ENCODE measurements at regions not wholly inside any gene's neighbourhood (a gene's known extent, or its start where the extent isn't known, plus 50 kb on each side); places are given as distances from the start of the nearest gene placed in this dataset.
A peak's percentile ranks its signal among the peaks of the same experiment; 100 is the strongest.

- no peak overlapping the region for H3K27ac ChIP-seq
- ATAC-seq (replicated peaks in 6 of 8), result no peak
- H3K4me3 ChIP-seq, result no peak overlapping the region
- H3K4me1 ChIP-seq (replicated peaks in 1 of 2), result peaks cover 0 to 25% of the 10 kb centered on the region in 2 donors
- in situ Hi-C loops (cut with MboI; ENCODE audit: low pct_unique_long_range_greater_than_20kb in 2 of 9, low sequenced_read_pairs in 9 of 9, unreplicated experiment in 9 of 9), result no loop called here
- 14 to 87% (median 55%) methylated on average over 1 to 11 of the region's 14 CpGs; no CpG with 5 or more reads in 1 of the 10 experiments for WGBS, 10 experiments
Measured at GRCh38 chr5:3789519-3790193, 194.0 kb downstream of the IRX1 start.

- Histone ChIP-seq H3K4me1 (replicated peaks in 1 of 2) (peaks cover 0 to 6% of the 10 kb centered on the region in 2 donors), H3K27ac (no peak overlapping the region), H3K4me3 (no peak overlapping the region)
- ATAC-seq (replicated peaks in 6 of 8), result no peak
- WGBS, 10 experiments, result 0 to 100% (median 89%) methylated on average over 1 of the region's 1 CpG; no CpG with 5 or more reads in 3 of the 10 experiments
- in situ Hi-C loops (cut with MboI; ENCODE audit: low pct_unique_long_range_greater_than_20kb in 2 of 9, low sequenced_read_pairs in 9 of 9, unreplicated experiment in 9 of 9), result no loop called here
Measured at GRCh38 chr5:3793162-3793561, 197.5 kb downstream of the IRX1 start.

- Histone ChIP-seq H3K27ac (no peak overlapping the region), H3K4me1 (replicated peaks in 1 of 2) (peaks cover 0 to 2% of the 10 kb centered on the region in 2 donors), H3K4me3 (no peak overlapping the region)
- WGBS, 10 experiments, result 0 to 100% (median 67%) methylated on average over 1 of the region's 1 CpG; no CpG with 5 or more reads in 7 of the 10 experiments
- in situ Hi-C loops (cut with MboI; ENCODE audit: low pct_unique_long_range_greater_than_20kb in 2 of 9, low sequenced_read_pairs in 9 of 9, unreplicated experiment in 9 of 9), result no loop called here
- ATAC-seq (replicated peaks in 6 of 8), result no peak
Measured at GRCh38 chr5:3794611-3795010, 199.0 kb downstream of the IRX1 start.

- Histone ChIP-seq H3K4me3 (no peak overlapping the region), H3K27ac (no peak overlapping the region), H3K4me1 (replicated peaks in 1 of 2) (peaks cover 0 to 2% of the 10 kb centered on the region in 2 donors)
- in situ Hi-C loops (cut with MboI; ENCODE audit: low pct_unique_long_range_greater_than_20kb in 2 of 9, low sequenced_read_pairs in 9 of 9, unreplicated experiment in 9 of 9), result no loop called here
- no peak for ATAC-seq (replicated peaks in 6 of 8)
- 40 to 100% (median 78%) methylated on average over 1 to 2 of the region's 3 CpGs; no CpG with 5 or more reads in 6 of the 10 experiments for WGBS, 10 experiments
Measured at GRCh38 chr5:3796736-3797135, 201.1 kb downstream of the IRX1 start.

GRCh38 chr5:3801967-3802366 is 206.3 kb downstream of the IRX1 start:
- H3K4me3 ChIP-seq, result no peak overlapping the region
- ATAC-seq (replicated peaks in 6 of 8), result no peak
- 0 to 100% (median 6%) methylated on average over 1 to 2 of the region's 2 CpGs; no CpG with 5 or more reads in 7 of the 10 experiments for WGBS, 10 experiments
- H3K27ac ChIP-seq, result no peak overlapping the region
- no peaks in the 10 kb centered on the region for H3K4me1 ChIP-seq (replicated peaks in 1 of 2)
- in situ Hi-C loops (cut with MboI; ENCODE audit: low pct_unique_long_range_greater_than_20kb in 2 of 9, low sequenced_read_pairs in 9 of 9, unreplicated experiment in 9 of 9), result no loop called here

- ATAC-seq (replicated peaks in 6 of 8), result peak in 1 of 8 experiments; percentile 23
- Histone ChIP-seq H3K4me3 (no peak overlapping the region), H3K27ac (no peak overlapping the region), H3K4me1 (replicated peaks in 1 of 2) (no peaks in the 10 kb centered on the region)
- in situ Hi-C loops (cut with MboI; ENCODE audit: low pct_unique_long_range_greater_than_20kb in 2 of 9, low sequenced_read_pairs in 9 of 9, unreplicated experiment in 9 of 9), result no loop called here
- 17 to 100% (median 90%) methylated on average over 1 to 2 of the region's 4 CpGs; no CpG with 5 or more reads in 5 of the 10 experiments for WGBS, 10 experiments
Measured at GRCh38 chr5:3809455-3809854, 213.8 kb downstream of the IRX1 start.

GRCh38 chr5:3811116-3811515 is 215.5 kb downstream of the IRX1 start:
- 0 to 100% (median 29%) methylated on average over 1 of the region's 1 CpG; no CpG with 5 or more reads in 3 of the 10 experiments for WGBS, 10 experiments
- no peak overlapping the region for H3K27ac ChIP-seq
- in situ Hi-C loops (cut with MboI; ENCODE audit: low pct_unique_long_range_greater_than_20kb in 2 of 9, low sequenced_read_pairs in 9 of 9, unreplicated experiment in 9 of 9), result no loop called here
- no peaks in the 10 kb centered on the region for H3K4me1 ChIP-seq (replicated peaks in 1 of 2)
- no peak overlapping the region for H3K4me3 ChIP-seq
- ATAC-seq (replicated peaks in 6 of 8), result no peak

GRCh38 chr5:3818624-3819023 is 223.0 kb downstream of the IRX1 start:
- WGBS, 10 experiments, result 0 to 96% (median 78%) methylated on average over 1 to 6 of the region's 6 CpGs; no CpG with 5 or more reads in 2 of the 10 experiments
- no peak for ATAC-seq (replicated peaks in 6 of 8)
- in situ Hi-C loops (cut with MboI; ENCODE audit: low pct_unique_long_range_greater_than_20kb in 2 of 9, low sequenced_read_pairs in 9 of 9, unreplicated experiment in 9 of 9), result no loop called here
- no peak overlapping the region for H3K27ac ChIP-seq
- H3K4me1 ChIP-seq (replicated peaks in 1 of 2), result no peaks in the 10 kb centered on the region
- no peak overlapping the region for H3K4me3 ChIP-seq

GRCh38 chr5:3825531-3826451 is 230.2 kb downstream of the IRX1 start:
- Histone ChIP-seq H3K27ac (no peak overlapping the region), H3K4me3 (no peak overlapping the region), H3K4me1 (replicated peaks in 1 of 2) (peaks cover 0 to 14% of the 10 kb centered on the region in 2 donors)
- peak in 4 of 8 experiments; percentile 92 to 94 (median 94) for ATAC-seq (replicated peaks in 6 of 8)
- WGBS, 10 experiments, result 3 to 64% (median 19%) methylated on average over 3 to 8 of the region's 12 CpGs; no CpG with 5 or more reads in 1 of the 10 experiments
- in situ Hi-C loops (cut with MboI; ENCODE audit: low pct_unique_long_range_greater_than_20kb in 2 of 9, low sequenced_read_pairs in 9 of 9, unreplicated experiment in 9 of 9), result no loop called here

- Histone ChIP-seq H3K27ac (no peak overlapping the region), H3K4me1 (replicated peaks in 1 of 2) (peaks cover 0 to 17% of the 10 kb centered on the region in 2 donors), H3K4me3 (no peak overlapping the region)
- ATAC-seq (replicated peaks in 6 of 8), result no peak
- in situ Hi-C loops (cut with MboI; ENCODE audit: low pct_unique_long_range_greater_than_20kb in 2 of 9, low sequenced_read_pairs in 9 of 9, unreplicated experiment in 9 of 9), result no loop called here
- 0 to 90% (median 47%) methylated on average over 1 to 6 of the region's 8 CpGs; no CpG with 5 or more reads in 1 of the 10 experiments for WGBS, 10 experiments
Measured at GRCh38 chr5:3827624-3828023, 232.0 kb downstream of the IRX1 start.

GRCh38 chr5:3828761-3829160 is 233.1 kb downstream of the IRX1 start:
- no peak overlapping the region for H3K4me3 ChIP-seq
- H3K27ac ChIP-seq, result no peak overlapping the region
- ATAC-seq (replicated peaks in 6 of 8), result no peak
- peaks cover 0 to 17% of the 10 kb centered on the region in 2 donors for H3K4me1 ChIP-seq (replicated peaks in 1 of 2)
- in situ Hi-C loops (cut with MboI; ENCODE audit: low pct_unique_long_range_greater_than_20kb in 2 of 9, low sequenced_read_pairs in 9 of 9, unreplicated experiment in 9 of 9), result no loop called here
- WGBS, 10 experiments, result 8 to 100% (median 88%) methylated on average over 1 to 4 of the region's 4 CpGs; no CpG with 5 or more reads in 1 of the 10 experiments

GRCh38 chr5:3833566-3833965 is 237.9 kb downstream of the IRX1 start:
- Histone ChIP-seq H3K4me1 (replicated peaks in 1 of 2) (peaks cover 0 to 3% of the 10 kb centered on the region in 2 donors), H3K27ac (no peak overlapping the region), H3K4me3 (no peak overlapping the region)
- in situ Hi-C loops (cut with MboI; ENCODE audit: low pct_unique_long_range_greater_than_20kb in 2 of 9, low sequenced_read_pairs in 9 of 9, unreplicated experiment in 9 of 9), result no loop called here
- 18 to 100% (median 83%) methylated on average over 1 to 3 of the region's 3 CpGs; no CpG with 5 or more reads in 3 of the 10 experiments for WGBS, 10 experiments
- no peak for ATAC-seq (replicated peaks in 6 of 8)

- H3K4me1 ChIP-seq (replicated peaks in 1 of 2), result peaks cover 0 to 3% of the 10 kb centered on the region in 2 donors
- 14 to 100% (median 50%) methylated on average over 1 to 5 of the region's 8 CpGs; no CpG with 5 or more reads in 3 of the 10 experiments for WGBS, 10 experiments
- no peak overlapping the region for H3K27ac ChIP-seq
- in situ Hi-C loops (cut with MboI; ENCODE audit: low pct_unique_long_range_greater_than_20kb in 2 of 9, low sequenced_read_pairs in 9 of 9, unreplicated experiment in 9 of 9), result no loop called here
- no peak for ATAC-seq (replicated peaks in 6 of 8)
- no peak overlapping the region for H3K4me3 ChIP-seq
Measured at GRCh38 chr5:3835811-3836210, 240.2 kb downstream of the IRX1 start.

All from motor neuron (in vitro differentiated cells).